Testis (tissue), 2 donors: ENCODE measurements at regions not wholly inside any gene's neighbourhood (a gene's known extent, or its start where the extent isn't known, plus 50 kb on each side); places are given as distances from the start of the nearest gene placed in this dataset.

ENCODE experiments used
- DNase-seq: peaks from one replicate; pipeline ENCODE4 v3.0.0-alpha.2; 2019
- H3K27ac ChIP-seq, 2 donors: fragments of 200-600 bp; sonication (generic); one replicate each; pipeline ENCODE4 v1.5.1; 2019
- H3K27me3 ChIP-seq: fragments of 200-600 bp; sonication (generic); one replicate; pipeline ENCODE4 v1.5.1; 2019
- H3K36me3 ChIP-seq: fragments of 200-600 bp; sonication (generic); one replicate; pipeline ENCODE4 v1.5.1; 2017; ENCODE audit warnings: low read depth; ENCODE audit errors: missing control alignments
- H3K4me1 ChIP-seq: fragments of 200-600 bp; sonication (generic); one replicate; pipeline ENCODE4 v1.5.1; 2019
- H3K4me3 ChIP-seq, 2 donors: fragments of 200-600 bp; sonication (generic); one replicate each; pipeline ENCODE4 v1.5.1; 2017 to 2019
- H3K9me3 ChIP-seq: fragments of 200-600 bp; sonication (generic); one replicate; pipeline ENCODE4 v1.5.1; 2017
- CTCF ChIP-seq, 3 experiments: fragments of 450-650 bp in 2 of 3; fragments of 200-600 bp in 1 of 3; sonication (generic) in 1 of 3; IDR thresholded peaks; one replicate each; pipeline ENCODE4 v1.5.1; 2016 to 2019; ENCODE audit warnings: antibody characterized with exemption in 3 of 3, mild to moderate bottlenecking in 2 of 3, moderate library complexity in 1 of 3
- POLR2A ChIP-seq: fragments of 450-650 bp; IDR thresholded peaks from one replicate; pipeline ENCODE4 v1.6.1; 2017; ENCODE audit warnings: antibody characterized with exemption, mild to moderate bottlenecking, moderate library complexity
- WGBS, 2 donors: methylation state at CpG; one replicate each; pipeline ENCODE4 v1.1.5; 2018; 5-methylcytosine and 5-hydroxymethylcytosine counted together
- intact Hi-C: fragments of 100-400 bp; cut with DNase I; formaldehyde crosslinking; loops from one replicate; pipeline ENCODE4 v1.15.1; 2023; ENCODE audit warnings: low total_unique reads

DNA sequence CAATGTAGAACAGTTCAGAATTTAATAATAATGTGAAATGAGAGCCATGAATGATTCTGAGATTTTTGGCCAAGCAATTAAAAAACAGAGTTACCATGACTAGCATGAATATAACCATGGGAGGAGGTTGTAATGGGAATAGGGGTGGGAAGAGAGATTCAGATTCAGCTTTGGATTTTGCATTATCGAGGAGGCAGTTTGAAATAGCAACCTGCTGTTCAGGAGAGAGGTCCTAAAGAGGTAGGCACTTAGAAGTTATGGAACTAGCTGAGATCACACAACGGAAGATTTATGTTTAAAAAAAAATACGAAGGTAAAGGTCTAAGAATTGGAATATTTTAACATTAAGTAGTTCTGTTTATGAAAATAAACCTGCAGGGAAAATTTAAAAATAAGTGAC, 124.4 kb upstream of the TECRL start:
- DNase-seq: no peak
- H3K36me3 ChIP-seq: no peaks in the 10 kb centered on the region
- WGBS, 2 donors: 77 to 91% methylated on average over 3 of the region's 3 CpGs
- no peaks in the 10 kb centered on the region for H3K4me1 ChIP-seq
- intact Hi-C loops: no loop called here
- no peak overlapping the region for H3K4me3 ChIP-seq
- H3K27ac ChIP-seq: no peak overlapping the region
- no peaks in the 10 kb centered on the region for H3K27me3 ChIP-seq
- H3K9me3 ChIP-seq: no peaks in the 10 kb centered on the region
- TF ChIP-seq POLR2A (no peak), CTCF (IDR thresholded peaks at IDR 0.05) (no peak)

GRCh38 chr4:64533159-64533558, 123.9 kb upstream of the TECRL start:
- intact Hi-C loops: no loop called here
- no peaks in the 10 kb centered on the region for H3K9me3 ChIP-seq
- no peak for DNase-seq
- no peak for TF ChIP-seq CTCF (IDR thresholded peaks at IDR 0.05)
- no peak for TF ChIP-seq POLR2A
- no peaks in the 10 kb centered on the region for H3K27me3 ChIP-seq
- WGBS, 2 donors: 77 to 78% methylated on average over 2 of the region's 2 CpGs
- no peak overlapping the region for H3K27ac ChIP-seq
- no peaks in the 10 kb centered on the region for H3K4me1 ChIP-seq
- H3K36me3 ChIP-seq: no peaks in the 10 kb centered on the region
- H3K4me3 ChIP-seq: no peak overlapping the region

GRCh38 chr4:64520421-64520820, 111.2 kb upstream of the TECRL start:
- WGBS, 2 donors: 79 to 86% methylated on average over 2 of the region's 2 CpGs
- TF ChIP-seq CTCF (IDR thresholded peaks at IDR 0.05) (no peak), POLR2A (no peak)
- intact Hi-C loops: no loop called here
- no peaks in the 10 kb centered on the region for H3K9me3 ChIP-seq
- no peaks in the 10 kb centered on the region for H3K36me3 ChIP-seq
- H3K4me3 ChIP-seq: no peak overlapping the region
- no peaks in the 10 kb centered on the region for H3K27me3 ChIP-seq
- no peaks in the 10 kb centered on the region for H3K4me1 ChIP-seq
- H3K27ac ChIP-seq: no peak overlapping the region
- no peak for DNase-seq

GRCh38 chr4:64518600-64518999, 109.3 kb upstream of the TECRL start:
- Histone ChIP-seq H3K27ac (no peak overlapping the region), H3K27me3 (no peaks in the 10 kb centered on the region), H3K4me1 (no peaks in the 10 kb centered on the region), H3K36me3 (no peaks in the 10 kb centered on the region), H3K9me3 (no peaks in the 10 kb centered on the region), H3K4me3 (no peak overlapping the region)
- DNase-seq: no peak
- 87 to 90% methylated on average over 3 of the region's 3 CpGs for WGBS, 2 donors
- TF ChIP-seq CTCF (IDR thresholded peaks at IDR 0.05): no peak
- no peak for TF ChIP-seq POLR2A
- intact Hi-C loops: no loop called here

- H3K4me3 ChIP-seq: no peak overlapping the region
- H3K4me1 ChIP-seq: no peaks in the 10 kb centered on the region
- H3K9me3 ChIP-seq: no peaks in the 10 kb centered on the region
- WGBS, 2 donors: 60 to 63% methylated on average over 1 of the region's 1 CpG
- no peaks in the 10 kb centered on the region for H3K36me3 ChIP-seq
- intact Hi-C loops: no loop called here
- no peak for DNase-seq
- TF ChIP-seq POLR2A: no peak
- no peak for TF ChIP-seq CTCF (IDR thresholded peaks at IDR 0.05)
- H3K27ac ChIP-seq: no peak overlapping the region
- no peaks in the 10 kb centered on the region for H3K27me3 ChIP-seq
These were observed 106.9 kb upstream of the TECRL start for GRCh38 chr4:64516176-64516575.
